ENCODE measurements at regions not wholly inside any gene's neighbourhood (a gene's known extent, or its start where the extent isn't known, plus 50 kb on each side); places are given as distances from the start of the nearest gene placed in this dataset.

GRCh38 chr6:115740907-115741306 lies 319.8 kb downstream of the FRK start:
- Histone ChIP-seq H3K4me1 (no peaks in the 10 kb centered on the region), H3K27me3 (no peaks in the 10 kb centered on the region), H3K27ac (no peak overlapping the region), H3K9me3 (no peaks in the 10 kb centered on the region), H3K4me3 (no peak overlapping the region), H3K36me3 (no peaks in the 10 kb centered on the region)
- intact Hi-C loops (cut with DNase I) = no loop called here
- WGBS, 2 donors = 94 to 97% methylated on average over 1 of the region's 1 CpG
- DNase-seq = no peak
- TF ChIP-seq CTCF (IDR thresholded peaks at IDR 0.05) (no peak), POLR2A (IDR thresholded peaks at IDR 0.05) (no peak), EP300 (IDR thresholded peaks at IDR 0.05) (no peak), POLR2AphosphoS5 (IDR thresholded peaks at IDR 0.05) (no peak)

GRCh38 chr6:115735610-115736009 lies 325.1 kb downstream of the FRK start:
- 82 to 91% methylated on average over 5 of the region's 5 CpGs for WGBS, 2 donors
- no peaks in the 10 kb centered on the region for H3K9me3 ChIP-seq
- H3K27me3 ChIP-seq = no peaks in the 10 kb centered on the region
- H3K27ac ChIP-seq = no peak overlapping the region
- intact Hi-C loops (cut with DNase I) = no loop called here
- no peaks in the 10 kb centered on the region for H3K36me3 ChIP-seq
- no peak overlapping the region for H3K4me3 ChIP-seq
- no peaks in the 10 kb centered on the region for H3K4me1 ChIP-seq
- no peak for TF ChIP-seq POLR2A (IDR thresholded peaks at IDR 0.05)
- TF ChIP-seq CTCF (IDR thresholded peaks at IDR 0.05) = no peak
- TF ChIP-seq POLR2AphosphoS5 (IDR thresholded peaks at IDR 0.05) = no peak
- TF ChIP-seq EP300 (IDR thresholded peaks at IDR 0.05) = no peak
- DNase-seq = no peak

GRCh38 chr6:115733426-115733825 lies 327.3 kb downstream of the FRK start:
- Histone ChIP-seq H3K36me3 (no peaks in the 10 kb centered on the region), H3K4me1 (no peaks in the 10 kb centered on the region), H3K27me3 (no peaks in the 10 kb centered on the region), H3K4me3 (no peak overlapping the region), H3K27ac (no peak overlapping the region), H3K9me3 (no peaks in the 10 kb centered on the region)
- intact Hi-C loops (cut with DNase I) = no loop called here
- no peak for DNase-seq
- TF ChIP-seq CTCF (IDR thresholded peaks at IDR 0.05) = no peak
- no peak for TF ChIP-seq POLR2AphosphoS5 (IDR thresholded peaks at IDR 0.05)
- no peak for TF ChIP-seq POLR2A (IDR thresholded peaks at IDR 0.05)
- no peak for TF ChIP-seq EP300 (IDR thresholded peaks at IDR 0.05)

GRCh38 chr6:115729036-115729435 lies 331.7 kb downstream of the FRK start:
- 82 to 87% methylated on average over 5 of the region's 5 CpGs for WGBS, 2 donors
- Histone ChIP-seq H3K27me3 (no peaks in the 10 kb centered on the region), H3K27ac (no peak overlapping the region), H3K4me3 (no peak overlapping the region), H3K4me1 (no peaks in the 10 kb centered on the region), H3K9me3 (no peaks in the 10 kb centered on the region), H3K36me3 (no peaks in the 10 kb centered on the region)
- intact Hi-C loops (cut with DNase I) = no loop called here
- no peak for TF ChIP-seq EP300 (IDR thresholded peaks at IDR 0.05)
- no peak for TF ChIP-seq POLR2A (IDR thresholded peaks at IDR 0.05)
- no peak for TF ChIP-seq POLR2AphosphoS5 (IDR thresholded peaks at IDR 0.05)
- TF ChIP-seq CTCF (IDR thresholded peaks at IDR 0.05) = no peak
- no peak for DNase-seq

GRCh38 chr6:115728171-115728570 lies 332.5 kb downstream of the FRK start:
- Histone ChIP-seq H3K9me3 (no peaks in the 10 kb centered on the region), H3K4me3 (no peak overlapping the region), H3K4me1 (no peaks in the 10 kb centered on the region), H3K36me3 (no peaks in the 10 kb centered on the region), H3K27me3 (no peaks in the 10 kb centered on the region), H3K27ac (no peak overlapping the region)
- DNase-seq = no peak
- intact Hi-C loops (cut with DNase I) = no loop called here
- TF ChIP-seq EP300 (IDR thresholded peaks at IDR 0.05) = no peak
- TF ChIP-seq POLR2A (IDR thresholded peaks at IDR 0.05) = no peak
- TF ChIP-seq POLR2AphosphoS5 (IDR thresholded peaks at IDR 0.05) = no peak
- no peak for TF ChIP-seq CTCF (IDR thresholded peaks at IDR 0.05)
